ENCODE measurements at regions not wholly inside any gene's neighbourhood (a gene's known extent, or its start where the extent isn't known, plus 50 kb on each side); places are given as distances from the start of the nearest gene placed in this dataset.
A peak's percentile ranks its signal among the peaks of the same experiment; 100 is the strongest.

DNA sequence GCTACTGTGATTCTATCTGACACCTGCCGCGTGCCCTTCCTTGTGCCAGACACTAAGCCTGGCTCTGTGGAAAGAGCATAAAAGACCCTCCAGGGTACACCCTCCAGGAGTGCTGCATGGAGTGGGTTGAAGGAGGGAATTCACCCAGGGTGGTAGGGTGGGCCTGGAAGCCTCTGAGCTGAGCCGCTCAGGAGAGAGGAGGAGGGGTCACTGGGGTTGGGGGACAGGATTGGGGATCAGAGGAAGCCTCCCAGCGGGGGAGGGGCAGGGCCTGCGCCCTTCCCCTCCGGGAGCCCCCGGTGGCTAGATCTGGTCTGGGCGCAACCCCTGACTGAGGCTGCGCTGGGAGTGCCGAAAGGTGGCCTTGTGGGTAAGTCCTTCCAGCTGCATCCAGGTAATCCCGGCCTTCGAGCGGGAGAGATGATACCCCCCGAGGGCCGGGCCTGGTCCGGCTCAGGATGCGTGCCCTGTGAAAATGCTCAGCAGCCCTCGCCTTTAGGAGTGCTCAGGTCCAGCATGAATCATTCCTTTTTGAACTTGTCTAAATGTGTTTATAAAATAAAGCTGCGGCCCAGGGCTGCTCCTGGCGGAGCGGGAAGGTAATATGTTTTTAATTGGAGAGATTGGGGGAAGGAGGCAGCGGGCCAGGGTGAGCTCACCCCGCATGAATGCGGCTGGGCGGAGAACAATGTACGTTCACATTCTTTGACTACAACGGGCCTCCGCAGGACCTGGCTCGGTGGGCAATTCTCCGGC, 118.1 kb upstream of the SMIM23 start:
- TF ChIP-seq EZH2 (IDR thresholded peaks at IDR 0.05; ENCODE audit: low read length, missing control alignments): no peak
- TF ChIP-seq, protein P1, sequence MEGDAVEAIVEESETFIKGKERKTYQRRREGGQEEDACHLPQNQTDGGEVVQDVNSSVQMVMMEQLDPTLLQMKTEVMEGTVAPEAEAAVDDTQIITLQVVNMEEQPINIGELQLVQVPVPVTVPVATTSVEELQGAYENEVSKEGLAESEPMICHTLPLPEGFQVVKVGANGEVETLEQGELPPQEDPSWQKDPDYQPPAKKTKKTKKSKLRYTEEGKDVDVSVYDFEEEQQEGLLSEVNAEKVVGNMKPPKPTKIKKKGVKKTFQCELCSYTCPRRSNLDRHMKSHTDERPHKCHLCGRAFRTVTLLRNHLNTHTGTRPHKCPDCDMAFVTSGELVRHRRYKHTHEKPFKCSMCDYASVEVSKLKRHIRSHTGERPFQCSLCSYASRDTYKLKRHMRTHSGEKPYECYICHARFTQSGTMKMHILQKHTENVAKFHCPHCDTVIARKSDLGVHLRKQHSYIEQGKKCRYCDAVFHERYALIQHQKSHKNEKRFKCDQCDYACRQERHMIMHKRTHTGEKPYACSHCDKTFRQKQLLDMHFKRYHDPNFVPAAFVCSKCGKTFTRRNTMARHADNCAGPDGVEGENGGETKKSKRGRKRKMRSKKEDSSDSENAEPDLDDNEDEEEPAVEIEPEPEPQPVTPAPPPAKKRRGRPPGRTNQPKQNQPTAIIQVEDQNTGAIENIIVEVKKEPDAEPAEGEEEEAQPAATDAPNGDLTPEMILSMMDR (conservative IDR thresholded peaks at IDR 0.05 in 1 of 2, IDR thresholded peaks at IDR 0.05 in 1 of 2; ENCODE audit: low read depth in 1 of 2, low read length in 2 of 2): peak in 1 of 2 donors; percentile 22
- no peaks in the 10 kb centered on the region for H3K4me1 ChIP-seq (ENCODE audit: control insufficient read depth, extremely low read depth, insufficient read depth, low read length)
- no peaks in the 10 kb centered on the region for H3K9me3 ChIP-seq (ENCODE audit: control insufficient read depth, insufficient read depth, low read depth, low read length)
- H3K79me2 ChIP-seq (ENCODE audit: control insufficient read depth, insufficient read depth, low read length): no peaks in the 10 kb centered on the region
- peak overlapping the region; percentile 25 for H3K4me2 ChIP-seq (ENCODE audit: extremely low read depth, insufficient read depth, low read length)
- H3K36me3 ChIP-seq (ENCODE audit: control insufficient read depth, insufficient read depth, low read length): no peaks in the 10 kb centered on the region
- H3K9ac ChIP-seq (ENCODE audit: insufficient read depth, low read length): no peak overlapping the region
- DNase-seq (ENCODE audit: low read depth in 2 of 2): peak; percentile 65 to 94
- H3K4me3 ChIP-seq (replicated peaks in 1 of 4; ENCODE audit: control extremely low read depth in 1 of 4, insufficient read depth in 1 of 4, low read depth in 3 of 4, low read length in 4 of 4): peak overlapping the region in 1 of 4 experiments; percentile 9
- H3K27ac ChIP-seq (ENCODE audit: insufficient read depth, low read length): peak overlapping the region; percentile 26
- H3K27me3 ChIP-seq (ENCODE audit: control insufficient read depth, insufficient read depth, low read length): no peaks in the 10 kb centered on the region
- H2AFZ ChIP-seq (ENCODE audit: low read length): no peak overlapping the region
- H4K20me1 ChIP-seq (ENCODE audit: control insufficient read depth, extremely low read depth, insufficient read depth, low read length): no peaks in the 10 kb centered on the region

- no peak overlapping the region for H3K9ac ChIP-seq (ENCODE audit: insufficient read depth, low read length)
- H3K27ac ChIP-seq (ENCODE audit: insufficient read depth, low read length): peak overlapping the region; percentile 26
- no peaks in the 10 kb centered on the region for H3K4me1 ChIP-seq (ENCODE audit: control insufficient read depth, extremely low read depth, insufficient read depth, low read length)
- no peaks in the 10 kb centered on the region for H4K20me1 ChIP-seq (ENCODE audit: control insufficient read depth, extremely low read depth, insufficient read depth, low read length)
- no peak overlapping the region for H2AFZ ChIP-seq (ENCODE audit: low read length)
- H3K36me3 ChIP-seq (ENCODE audit: control insufficient read depth, insufficient read depth, low read length): no peaks in the 10 kb centered on the region
- no peaks in the 10 kb centered on the region for H3K27me3 ChIP-seq (ENCODE audit: control insufficient read depth, insufficient read depth, low read length)
- no peak overlapping the region for H3K4me2 ChIP-seq (ENCODE audit: extremely low read depth, insufficient read depth, low read length)
- H3K79me2 ChIP-seq (ENCODE audit: control insufficient read depth, insufficient read depth, low read length): no peaks in the 10 kb centered on the region
- H3K4me3 ChIP-seq (replicated peaks in 1 of 4; ENCODE audit: control extremely low read depth in 1 of 4, insufficient read depth in 1 of 4, low read depth in 3 of 4, low read length in 4 of 4): peak overlapping the region in 1 of 4 experiments; percentile 9
- no peaks in the 10 kb centered on the region for H3K9me3 ChIP-seq (ENCODE audit: control insufficient read depth, insufficient read depth, low read depth, low read length)
- TF ChIP-seq, protein P1 (conservative IDR thresholded peaks at IDR 0.05 in 1 of 2, IDR thresholded peaks at IDR 0.05 in 1 of 2; ENCODE audit: low read depth in 1 of 2, low read length in 2 of 2): no peak
- no peak for DNase-seq (ENCODE audit: low read depth in 2 of 2)
Measured at GRCh38 chr5:171668097-171668412, 117.6 kb upstream of the SMIM23 start.

DNA sequence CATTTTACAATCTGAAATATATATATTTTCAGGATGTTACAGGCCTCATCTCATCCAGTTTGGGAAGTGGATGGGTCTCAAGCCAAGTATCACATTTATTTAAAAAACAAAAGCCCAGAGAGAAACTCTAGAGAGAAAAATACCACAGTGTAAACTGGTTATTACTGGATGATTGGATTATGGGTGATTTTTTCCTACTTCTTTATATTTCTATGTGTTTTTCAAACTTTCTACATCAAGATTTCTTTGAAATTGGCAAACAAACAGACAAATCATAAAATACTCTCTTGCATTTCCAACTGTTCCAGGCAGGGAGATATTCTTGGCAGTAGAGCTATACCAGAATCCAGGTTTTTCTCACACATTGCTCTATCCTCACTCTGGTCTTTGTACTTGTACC, 116.0 kb upstream of the SMIM23 start:
- no peak overlapping the region for H3K4me2 ChIP-seq (ENCODE audit: extremely low read depth, insufficient read depth, low read length)
- H2AFZ ChIP-seq (ENCODE audit: low read length): no peak overlapping the region
- no peak for DNase-seq (ENCODE audit: low read depth in 2 of 2)
- TF ChIP-seq EZH2 (IDR thresholded peaks at IDR 0.05; ENCODE audit: low read length, missing control alignments): no peak
- TF ChIP-seq, protein P1 (conservative IDR thresholded peaks at IDR 0.05 in 1 of 2, IDR thresholded peaks at IDR 0.05 in 1 of 2; ENCODE audit: low read depth in 1 of 2, low read length in 2 of 2): no peak
- no peak overlapping the region for H3K4me3 ChIP-seq (replicated peaks in 1 of 4; ENCODE audit: control extremely low read depth in 1 of 4, insufficient read depth in 1 of 4, low read depth in 3 of 4, low read length in 4 of 4)
- no peaks in the 10 kb centered on the region for H3K4me1 ChIP-seq (ENCODE audit: control insufficient read depth, extremely low read depth, insufficient read depth, low read length)
- H3K36me3 ChIP-seq (ENCODE audit: control insufficient read depth, insufficient read depth, low read length): no peaks in the 10 kb centered on the region
- H3K9ac ChIP-seq (ENCODE audit: insufficient read depth, low read length): no peak overlapping the region
- H3K79me2 ChIP-seq (ENCODE audit: control insufficient read depth, insufficient read depth, low read length): no peaks in the 10 kb centered on the region
- H4K20me1 ChIP-seq (ENCODE audit: control insufficient read depth, extremely low read depth, insufficient read depth, low read length): no peaks in the 10 kb centered on the region
- no peak overlapping the region for H3K27ac ChIP-seq (ENCODE audit: insufficient read depth, low read length)
- no peaks in the 10 kb centered on the region for H3K9me3 ChIP-seq (ENCODE audit: control insufficient read depth, insufficient read depth, low read depth, low read length)
- H3K27me3 ChIP-seq (ENCODE audit: control insufficient read depth, insufficient read depth, low read length): no peaks in the 10 kb centered on the region

All from fibroblast of lung (primary cell).